H1 (cell line): ENCODE measurements at regions not wholly inside any gene's neighbourhood (a gene's known extent, or its start where the extent isn't known, plus 50 kb on each side); places are given as distances from the start of the nearest gene placed in this dataset.

Experiments
- CREB1 ChIP-seq: IDR thresholded peaks from 2 replicates; pipeline ENCODE4 v1.6.1; 2012; ENCODE audit warnings: inconsistent platforms
- HDAC2 ChIP-seq, 2 experiments: fragments of 300-600 bp in 1 of 2; sonication (generic) in 1 of 2; IDR thresholded peaks; 2 replicates each; pipeline ENCODE4 v1.6.1; 2011 to 2012; ENCODE audit warnings: low read depth in 2 of 2, low read length in 2 of 2, mild to moderate bottlenecking in 2 of 2, moderate library complexity in 2 of 2, borderline replicate concordance in 1 of 2, inconsistent platforms in 1 of 2
- SP1 ChIP-seq: IDR thresholded peaks from 2 replicates; pipeline ENCODE4 v1.6.1; 2011; ENCODE audit warnings: low read depth, low read length
- TF ChIP-seq, protein P1 (sequence below), 3 experiments: IDR thresholded peaks; 1 replicate in 2 of 3; 2 replicates in 1 of 3; pipeline versions ENCODE4 v1.5.1 to v1.6.1; 2011; ENCODE audit warnings: low read length in 3 of 3, mild to moderate bottlenecking in 3 of 3, inconsistent platforms in 2 of 3, low read depth in 1 of 3, moderate library complexity in 1 of 3; ENCODE audit not compliant: insufficient read depth in 1 of 3; ENCODE audit errors: control extremely low read depth in 1 of 3

- TF ChIP-seq CREB1 = no peak
- TF ChIP-seq, protein P1, sequence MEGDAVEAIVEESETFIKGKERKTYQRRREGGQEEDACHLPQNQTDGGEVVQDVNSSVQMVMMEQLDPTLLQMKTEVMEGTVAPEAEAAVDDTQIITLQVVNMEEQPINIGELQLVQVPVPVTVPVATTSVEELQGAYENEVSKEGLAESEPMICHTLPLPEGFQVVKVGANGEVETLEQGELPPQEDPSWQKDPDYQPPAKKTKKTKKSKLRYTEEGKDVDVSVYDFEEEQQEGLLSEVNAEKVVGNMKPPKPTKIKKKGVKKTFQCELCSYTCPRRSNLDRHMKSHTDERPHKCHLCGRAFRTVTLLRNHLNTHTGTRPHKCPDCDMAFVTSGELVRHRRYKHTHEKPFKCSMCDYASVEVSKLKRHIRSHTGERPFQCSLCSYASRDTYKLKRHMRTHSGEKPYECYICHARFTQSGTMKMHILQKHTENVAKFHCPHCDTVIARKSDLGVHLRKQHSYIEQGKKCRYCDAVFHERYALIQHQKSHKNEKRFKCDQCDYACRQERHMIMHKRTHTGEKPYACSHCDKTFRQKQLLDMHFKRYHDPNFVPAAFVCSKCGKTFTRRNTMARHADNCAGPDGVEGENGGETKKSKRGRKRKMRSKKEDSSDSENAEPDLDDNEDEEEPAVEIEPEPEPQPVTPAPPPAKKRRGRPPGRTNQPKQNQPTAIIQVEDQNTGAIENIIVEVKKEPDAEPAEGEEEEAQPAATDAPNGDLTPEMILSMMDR (IDR thresholded peaks at IDR 0.05; ENCODE audit: control extremely low read depth in 1 of 3, insufficient read depth in 1 of 3, low read depth in 1 of 3, low read length in 3 of 3) = no peak
- TF ChIP-seq HDAC2 (IDR thresholded peaks at IDR 0.05; ENCODE audit: borderline replicate concordance in 1 of 2, low read depth in 2 of 2, low read length in 2 of 2) = no peak
- TF ChIP-seq SP1 = no peak
Measured at GRCh38 chr14:52124791-52125684, 56.2 kb upstream of the NID2 start.
